ENCODE measurements at regions not wholly inside any gene's neighbourhood (a gene's known extent, or its start where the extent isn't known, plus 50 kb on each side); places are given as distances from the start of the nearest gene placed in this dataset.

DNA sequence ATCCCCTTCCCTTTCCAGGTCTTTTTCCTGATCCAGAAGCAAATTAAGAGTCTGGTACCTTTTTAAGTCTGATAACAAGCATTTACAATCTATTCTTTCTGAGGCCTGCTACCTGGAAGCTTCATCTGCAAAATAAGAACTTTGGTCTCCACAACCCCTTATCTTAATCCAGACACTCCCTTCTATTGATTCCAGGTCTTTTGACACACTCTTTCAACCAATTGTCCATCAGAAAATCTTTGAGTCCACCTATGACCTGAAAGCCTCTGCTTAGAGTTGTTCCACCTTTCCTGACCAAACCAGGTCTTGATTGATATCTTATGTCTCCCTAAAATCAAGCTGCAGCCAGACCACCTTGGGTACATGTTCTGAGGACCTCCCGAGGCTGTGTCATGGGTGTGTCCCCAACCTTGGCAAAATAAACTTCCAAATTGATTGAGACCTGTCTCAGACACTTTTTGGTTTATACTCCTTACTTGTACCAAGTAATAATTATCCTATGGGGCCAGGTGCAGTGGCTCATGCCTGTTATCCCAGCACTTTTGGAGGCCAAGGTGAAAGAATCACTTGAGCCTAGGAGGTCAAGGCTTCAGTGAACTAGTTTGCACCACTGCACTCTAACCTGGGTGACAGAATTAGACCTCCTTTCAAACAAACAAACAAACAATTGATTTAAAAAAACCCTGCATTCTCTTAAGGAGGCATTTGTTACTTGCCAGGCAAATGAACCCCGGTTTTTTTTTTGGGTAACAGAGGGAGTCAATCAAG, 126.1 kb downstream of the MAP3K21 start:
- intact Hi-C loops (cut with DNase I; ENCODE audit: low total_unique reads): no loop called here
- Histone ChIP-seq H3K27me3 (no peaks in the 10 kb centered on the region), H3K27ac (no peak overlapping the region), H3K4me3 (no peak overlapping the region), H3K4me1 (no peaks in the 10 kb centered on the region), H3K9me3 (no peaks in the 10 kb centered on the region), H3K36me3 (no peaks in the 10 kb centered on the region)
- no peak for DNase-seq
- TF ChIP-seq, protein P1, sequence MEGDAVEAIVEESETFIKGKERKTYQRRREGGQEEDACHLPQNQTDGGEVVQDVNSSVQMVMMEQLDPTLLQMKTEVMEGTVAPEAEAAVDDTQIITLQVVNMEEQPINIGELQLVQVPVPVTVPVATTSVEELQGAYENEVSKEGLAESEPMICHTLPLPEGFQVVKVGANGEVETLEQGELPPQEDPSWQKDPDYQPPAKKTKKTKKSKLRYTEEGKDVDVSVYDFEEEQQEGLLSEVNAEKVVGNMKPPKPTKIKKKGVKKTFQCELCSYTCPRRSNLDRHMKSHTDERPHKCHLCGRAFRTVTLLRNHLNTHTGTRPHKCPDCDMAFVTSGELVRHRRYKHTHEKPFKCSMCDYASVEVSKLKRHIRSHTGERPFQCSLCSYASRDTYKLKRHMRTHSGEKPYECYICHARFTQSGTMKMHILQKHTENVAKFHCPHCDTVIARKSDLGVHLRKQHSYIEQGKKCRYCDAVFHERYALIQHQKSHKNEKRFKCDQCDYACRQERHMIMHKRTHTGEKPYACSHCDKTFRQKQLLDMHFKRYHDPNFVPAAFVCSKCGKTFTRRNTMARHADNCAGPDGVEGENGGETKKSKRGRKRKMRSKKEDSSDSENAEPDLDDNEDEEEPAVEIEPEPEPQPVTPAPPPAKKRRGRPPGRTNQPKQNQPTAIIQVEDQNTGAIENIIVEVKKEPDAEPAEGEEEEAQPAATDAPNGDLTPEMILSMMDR (IDR thresholded peaks at IDR 0.05): no peak

DNA sequence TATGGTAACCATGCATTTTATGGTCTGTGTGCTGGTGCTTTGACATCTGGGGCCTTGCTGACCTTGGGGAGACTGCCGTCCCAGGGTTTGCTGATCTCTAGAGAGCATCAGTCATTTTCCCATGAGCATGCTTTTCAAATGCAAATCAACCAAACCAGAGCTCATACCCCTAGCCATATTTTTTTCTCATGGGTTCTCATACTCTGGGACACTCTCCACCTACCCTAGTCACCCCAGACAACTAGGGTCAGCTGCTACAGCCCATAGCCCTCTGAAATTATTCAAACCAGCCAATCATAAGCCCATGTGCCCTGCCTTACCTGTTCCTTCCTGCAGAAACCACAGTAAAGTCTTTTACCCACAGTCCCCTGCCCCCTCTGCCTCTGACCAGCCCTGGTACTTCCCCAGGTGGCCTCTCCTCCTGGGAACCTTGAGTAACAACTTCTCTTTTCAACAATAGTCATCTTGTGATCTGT, 132.0 kb downstream of the MAP3K21 start:
- Histone ChIP-seq H3K27ac (no peak overlapping the region), H3K36me3 (no peaks in the 10 kb centered on the region), H3K27me3 (no peaks in the 10 kb centered on the region), H3K9me3 (no peaks in the 10 kb centered on the region), H3K4me3 (no peak overlapping the region), H3K4me1 (no peaks in the 10 kb centered on the region)
- intact Hi-C loops (cut with DNase I; ENCODE audit: low total_unique reads): no loop called here
- DNase-seq: no peak
- TF ChIP-seq, protein P1 (IDR thresholded peaks at IDR 0.05): no peak

DNA sequence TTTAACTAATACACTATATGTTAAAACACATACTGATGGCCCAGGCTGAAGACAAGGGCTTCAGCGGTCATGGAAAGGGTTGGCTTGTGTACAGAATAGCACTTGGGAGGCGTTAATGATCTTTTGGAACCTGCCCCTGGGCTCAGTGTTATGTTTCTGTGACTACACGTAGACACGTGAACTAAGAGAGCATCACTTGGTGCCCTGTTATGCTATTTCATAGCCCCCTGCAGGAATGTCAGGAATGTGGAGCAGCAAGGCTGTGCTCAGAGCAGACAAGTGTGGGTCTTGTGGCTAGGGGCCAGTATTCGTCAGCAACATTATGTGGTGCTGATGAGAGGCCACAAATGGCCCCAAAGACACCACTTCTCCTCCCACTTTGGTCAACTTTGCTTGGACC, 132.4 kb downstream of the MAP3K21 start:
- intact Hi-C loops (cut with DNase I; ENCODE audit: low total_unique reads): no loop called here
- no peaks in the 10 kb centered on the region for H3K36me3 ChIP-seq
- no peaks in the 10 kb centered on the region for H3K4me1 ChIP-seq
- no peaks in the 10 kb centered on the region for H3K27me3 ChIP-seq
- DNase-seq: no peak
- no peaks in the 10 kb centered on the region for H3K9me3 ChIP-seq
- H3K4me3 ChIP-seq: no peak overlapping the region
- H3K27ac ChIP-seq: no peak overlapping the region
- TF ChIP-seq, protein P1 (IDR thresholded peaks at IDR 0.05): no peak

DNA sequence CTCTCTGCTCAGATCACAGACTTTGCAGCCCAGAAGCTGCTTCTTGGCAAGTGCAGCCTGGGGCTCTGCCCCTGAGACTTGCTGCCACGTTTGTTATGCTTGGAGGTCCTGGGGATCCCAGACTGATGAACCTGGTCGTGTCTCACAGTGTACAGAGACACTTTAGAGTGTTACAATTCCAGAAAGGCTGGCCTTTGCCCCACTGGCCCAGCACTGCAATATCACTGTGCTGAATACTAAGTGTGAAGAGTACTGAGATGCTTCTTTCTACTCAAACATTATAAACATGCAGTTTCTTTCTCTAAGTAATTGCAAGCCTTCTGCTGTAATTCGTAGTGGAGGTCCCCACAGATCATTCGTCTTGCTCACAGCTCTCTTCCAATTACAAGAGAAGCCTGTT, 133.2 kb downstream of the MAP3K21 start:
- intact Hi-C loops (cut with DNase I; ENCODE audit: low total_unique reads): no loop called here
- H3K27ac ChIP-seq: no peak overlapping the region
- DNase-seq: no peak
- no peaks in the 10 kb centered on the region for H3K4me1 ChIP-seq
- peaks cover 0 to 4% (median 2%) of the 10 kb centered on the region in 3 donors for H3K9me3 ChIP-seq
- no peaks in the 10 kb centered on the region for H3K36me3 ChIP-seq
- no peaks in the 10 kb centered on the region for H3K27me3 ChIP-seq
- H3K4me3 ChIP-seq: no peak overlapping the region
- TF ChIP-seq, protein P1 (IDR thresholded peaks at IDR 0.05): no peak

DNA sequence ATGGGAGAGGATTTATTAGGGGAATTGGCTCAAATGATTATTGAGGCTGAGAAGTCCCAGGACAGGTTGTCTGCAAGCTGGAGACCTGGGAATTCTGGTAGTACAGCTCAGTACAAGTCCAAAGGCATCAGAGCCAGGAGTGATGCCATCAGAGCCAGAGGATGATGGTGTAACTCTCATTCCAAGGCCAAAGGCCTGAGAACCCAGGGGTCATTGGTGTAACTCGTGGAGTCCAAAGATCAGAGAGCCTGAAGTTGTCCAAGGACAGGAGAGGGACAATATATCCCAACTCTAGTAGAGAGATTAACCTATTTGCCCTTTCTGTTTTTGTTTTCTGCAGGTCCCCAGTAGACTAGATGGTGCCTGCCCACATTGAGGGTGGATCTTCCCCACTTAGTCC, 134.3 kb downstream of the MAP3K21 start:
- H3K27me3 ChIP-seq: no peaks in the 10 kb centered on the region
- peaks cover 0 to 9% (median 2%) of the 10 kb centered on the region in 3 donors for H3K9me3 ChIP-seq
- intact Hi-C loops (cut with DNase I; ENCODE audit: low total_unique reads): no loop called here
- H3K4me3 ChIP-seq: no peak overlapping the region
- no peak for DNase-seq
- TF ChIP-seq, protein P1 (IDR thresholded peaks at IDR 0.05): no peak
- no peak overlapping the region for H3K27ac ChIP-seq
- H3K4me1 ChIP-seq: no peaks in the 10 kb centered on the region
- no peaks in the 10 kb centered on the region for H3K36me3 ChIP-seq
